ENCODE measurements at regions not wholly inside any gene's neighbourhood (a gene's known extent, or its start where the extent isn't known, plus 50 kb on each side); places are given as distances from the start of the nearest gene placed in this dataset.

DNA sequence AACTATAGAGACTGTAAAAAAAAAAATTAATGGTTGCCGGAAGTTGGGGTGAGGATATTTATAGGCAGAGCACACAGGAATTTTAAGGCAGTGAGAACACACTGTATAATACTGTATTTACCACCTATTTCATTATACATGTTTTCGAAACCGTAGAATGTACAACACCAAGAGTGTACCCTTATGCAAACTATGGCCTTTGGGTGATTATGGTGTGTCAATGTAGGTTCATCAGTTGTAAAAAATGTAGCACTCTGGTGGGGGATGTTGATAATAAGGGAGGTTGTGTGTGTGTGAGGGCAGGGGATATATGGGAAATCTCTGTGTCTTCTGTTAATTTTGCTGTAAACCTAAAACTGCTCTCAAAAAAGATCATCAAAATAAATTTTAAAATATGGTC is 791.7 kb upstream of the CDH10 start:
- TF ChIP-seq, protein P1, sequence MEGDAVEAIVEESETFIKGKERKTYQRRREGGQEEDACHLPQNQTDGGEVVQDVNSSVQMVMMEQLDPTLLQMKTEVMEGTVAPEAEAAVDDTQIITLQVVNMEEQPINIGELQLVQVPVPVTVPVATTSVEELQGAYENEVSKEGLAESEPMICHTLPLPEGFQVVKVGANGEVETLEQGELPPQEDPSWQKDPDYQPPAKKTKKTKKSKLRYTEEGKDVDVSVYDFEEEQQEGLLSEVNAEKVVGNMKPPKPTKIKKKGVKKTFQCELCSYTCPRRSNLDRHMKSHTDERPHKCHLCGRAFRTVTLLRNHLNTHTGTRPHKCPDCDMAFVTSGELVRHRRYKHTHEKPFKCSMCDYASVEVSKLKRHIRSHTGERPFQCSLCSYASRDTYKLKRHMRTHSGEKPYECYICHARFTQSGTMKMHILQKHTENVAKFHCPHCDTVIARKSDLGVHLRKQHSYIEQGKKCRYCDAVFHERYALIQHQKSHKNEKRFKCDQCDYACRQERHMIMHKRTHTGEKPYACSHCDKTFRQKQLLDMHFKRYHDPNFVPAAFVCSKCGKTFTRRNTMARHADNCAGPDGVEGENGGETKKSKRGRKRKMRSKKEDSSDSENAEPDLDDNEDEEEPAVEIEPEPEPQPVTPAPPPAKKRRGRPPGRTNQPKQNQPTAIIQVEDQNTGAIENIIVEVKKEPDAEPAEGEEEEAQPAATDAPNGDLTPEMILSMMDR (IDR thresholded peaks at IDR 0.05) = no peak
- intact Hi-C loops (cut with DNase I; ENCODE audit: low total_unique reads) = no loop called here
- Histone ChIP-seq H3K27ac (no peak overlapping the region), H3K4me1 (no peaks in the 10 kb centered on the region), H3K36me3 (no peaks in the 10 kb centered on the region), H3K9me3 (no peaks in the 10 kb centered on the region), H3K4me3 (no peak overlapping the region), H3K27me3 (no peaks in the 10 kb centered on the region)
- DNase-seq = no peak

DNA sequence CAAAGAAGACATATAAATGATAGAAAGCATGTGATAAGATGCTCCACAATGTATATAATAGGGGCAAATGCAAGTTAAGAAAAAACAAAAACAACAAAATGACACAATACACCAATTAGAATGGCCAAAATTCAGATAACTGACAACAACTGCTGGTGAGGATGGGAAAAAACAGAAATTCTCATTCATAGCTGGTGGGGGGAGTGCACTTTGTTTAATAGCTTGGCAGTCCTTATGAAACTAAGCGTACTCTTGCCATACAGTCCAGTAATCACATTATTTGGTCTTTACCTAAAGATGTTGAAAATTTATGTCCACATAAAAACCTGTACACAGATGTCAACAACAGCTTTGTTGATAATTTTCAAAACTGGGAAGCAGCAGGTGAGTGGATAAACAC is 791.1 kb upstream of the CDH10 start:
- intact Hi-C loops (cut with DNase I; ENCODE audit: low total_unique reads) = no loop called here
- TF ChIP-seq, protein P1 (IDR thresholded peaks at IDR 0.05) = no peak
- no peaks in the 10 kb centered on the region for H3K36me3 ChIP-seq
- H3K27me3 ChIP-seq = no peaks in the 10 kb centered on the region
- no peak overlapping the region for H3K4me3 ChIP-seq
- H3K27ac ChIP-seq = no peak overlapping the region
- no peaks in the 10 kb centered on the region for H3K4me1 ChIP-seq
- H3K9me3 ChIP-seq = no peaks in the 10 kb centered on the region
- DNase-seq = no peak

DNA sequence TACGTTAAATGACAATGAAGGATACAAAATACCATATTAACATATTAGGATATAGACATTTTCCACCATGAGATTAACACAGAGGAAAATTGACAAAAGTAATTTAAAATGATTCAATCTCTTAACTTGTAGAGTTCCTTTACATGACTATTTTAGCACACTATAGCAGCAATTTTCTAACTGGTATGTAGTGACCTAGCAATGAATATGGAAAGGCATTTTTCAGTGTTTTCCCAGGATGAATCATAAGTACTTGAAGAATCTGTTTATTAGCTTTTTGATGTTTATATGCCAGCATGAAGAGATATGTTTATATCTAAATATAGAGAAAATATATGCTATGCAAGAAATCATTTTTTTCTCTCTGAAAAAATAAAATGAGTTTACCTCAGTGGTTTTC is 782.5 kb upstream of the CDH10 start:
- no peak for DNase-seq
- TF ChIP-seq, protein P1 (IDR thresholded peaks at IDR 0.05) = no peak

DNA sequence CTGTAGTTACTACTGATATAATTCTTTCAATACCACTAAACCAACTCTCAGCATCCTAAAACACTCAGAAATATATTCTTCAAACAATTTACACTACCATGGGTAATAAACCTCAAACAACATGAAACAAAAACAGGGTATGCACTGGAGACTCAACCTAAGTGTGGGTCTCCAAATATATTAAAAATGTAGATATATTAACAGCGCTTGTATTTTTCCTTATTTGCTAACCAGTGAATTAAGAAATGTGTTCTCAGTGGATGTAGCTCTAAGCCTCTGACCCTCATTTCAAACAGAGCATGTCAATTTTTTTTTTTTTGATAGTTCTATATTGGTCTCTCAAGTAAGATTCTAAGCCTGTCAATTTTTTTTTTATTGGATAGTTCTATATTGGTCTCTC is 778.5 kb upstream of the CDH10 start:
- Histone ChIP-seq H3K4me1 (no peaks in the 10 kb centered on the region), H3K27ac (no peak overlapping the region), H3K27me3 (no peaks in the 10 kb centered on the region), H3K36me3 (no peaks in the 10 kb centered on the region), H3K9me3 (no peaks in the 10 kb centered on the region), H3K4me3 (no peak overlapping the region)
- intact Hi-C loops (cut with DNase I; ENCODE audit: low total_unique reads) = no loop called here
- DNase-seq = no peak
- TF ChIP-seq, protein P1 (IDR thresholded peaks at IDR 0.05) = no peak

More for the DNA sequence above, 782.5 kb upstream of the CDH10 start:
- Histone ChIP-seq H3K4me3 (no peak overlapping the region), H3K27ac (no peak overlapping the region), H3K36me3 (no peaks in the 10 kb centered on the region), H3K4me1 (no peaks in the 10 kb centered on the region), H3K9me3 (no peaks in the 10 kb centered on the region), H3K27me3 (no peaks in the 10 kb centered on the region)
- intact Hi-C loops (cut with DNase I; ENCODE audit: low total_unique reads) = no loop called here

DNA sequence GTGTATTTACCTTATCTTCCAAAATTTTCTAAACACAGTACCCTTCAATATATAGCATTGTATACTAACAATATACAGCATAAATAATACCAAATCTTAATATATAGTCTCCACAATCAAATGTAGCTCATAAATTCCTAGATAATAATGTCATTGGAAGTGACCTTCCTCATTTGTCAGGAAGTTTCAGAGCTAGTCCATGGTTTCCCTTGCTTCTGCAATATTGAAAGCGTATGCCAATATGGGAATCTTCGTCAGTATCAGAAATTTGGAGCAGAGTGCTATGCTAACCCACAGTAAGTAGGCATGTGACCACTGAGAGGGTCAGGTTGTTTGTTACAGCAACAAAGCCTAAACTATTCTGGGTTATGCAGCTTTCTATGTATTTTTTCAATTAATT is 774.9 kb upstream of the CDH10 start:
- H3K27ac ChIP-seq = no peak overlapping the region
- intact Hi-C loops (cut with DNase I; ENCODE audit: low total_unique reads) = no loop called here
- H3K36me3 ChIP-seq = no peaks in the 10 kb centered on the region
- no peaks in the 10 kb centered on the region for H3K4me1 ChIP-seq
- H3K4me3 ChIP-seq = no peak overlapping the region
- H3K9me3 ChIP-seq = no peaks in the 10 kb centered on the region
- TF ChIP-seq, protein P1 (IDR thresholded peaks at IDR 0.05) = no peak
- DNase-seq = no peak
- no peaks in the 10 kb centered on the region for H3K27me3 ChIP-seq

DNA sequence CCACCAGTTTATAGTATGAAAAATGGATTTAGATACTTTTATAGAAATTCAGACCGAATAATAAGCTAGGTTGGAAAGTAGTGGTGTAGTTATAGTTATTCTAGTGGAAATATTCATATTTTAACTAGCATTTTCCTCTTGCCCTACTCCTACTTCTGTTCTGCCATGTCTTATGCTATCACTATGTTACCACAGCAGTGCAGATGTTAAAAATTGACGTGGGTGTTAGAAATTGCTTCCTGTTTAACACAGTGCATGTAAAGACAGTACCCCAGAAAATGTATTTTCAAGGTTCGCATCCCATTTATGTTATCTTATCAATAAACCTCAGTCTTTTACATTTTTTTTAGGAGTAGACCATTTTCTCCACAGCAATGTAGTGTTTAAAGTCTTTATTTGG is 774.2 kb upstream of the CDH10 start:
- H3K36me3 ChIP-seq = no peaks in the 10 kb centered on the region
- H3K27ac ChIP-seq = no peak overlapping the region
- no peak overlapping the region for H3K4me3 ChIP-seq
- H3K9me3 ChIP-seq = no peaks in the 10 kb centered on the region
- no peaks in the 10 kb centered on the region for H3K27me3 ChIP-seq
- TF ChIP-seq, protein P1 (IDR thresholded peaks at IDR 0.05) = no peak
- DNase-seq = no peak
- H3K4me1 ChIP-seq = no peaks in the 10 kb centered on the region
- intact Hi-C loops (cut with DNase I; ENCODE audit: low total_unique reads) = no loop called here

Data from tibial artery (tissue), 4 donors.